ENCODE measurements at regions not wholly inside any gene's neighbourhood (a gene's known extent, or its start where the extent isn't known, plus 50 kb on each side); places are given as distances from the start of the nearest gene placed in this dataset.

DNA sequence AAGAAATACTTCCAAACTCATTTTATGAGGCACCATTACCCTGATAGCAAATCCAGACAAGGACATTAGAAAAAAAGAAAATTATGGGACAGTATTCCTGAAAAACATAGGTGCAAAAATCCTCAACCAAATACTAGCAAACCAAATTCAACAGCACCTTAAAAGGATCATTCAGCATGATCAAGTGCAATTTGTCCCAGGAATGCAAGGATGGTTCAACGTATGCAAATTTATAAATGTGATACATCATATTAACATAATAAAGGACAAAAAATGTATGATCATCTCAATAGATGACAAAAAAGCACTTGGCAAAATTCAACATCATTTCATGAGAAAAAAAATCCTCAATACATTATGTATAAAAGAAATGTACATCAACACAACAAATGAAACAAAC lies 162.9 kb downstream of the DUSP6 start:
- no peaks in the 10 kb centered on the region for H3K27me3 ChIP-seq (ENCODE audit: control insufficient read depth, insufficient read depth, low read length)
- no peak overlapping the region for H3K9ac ChIP-seq
- TF ChIP-seq, protein P1, sequence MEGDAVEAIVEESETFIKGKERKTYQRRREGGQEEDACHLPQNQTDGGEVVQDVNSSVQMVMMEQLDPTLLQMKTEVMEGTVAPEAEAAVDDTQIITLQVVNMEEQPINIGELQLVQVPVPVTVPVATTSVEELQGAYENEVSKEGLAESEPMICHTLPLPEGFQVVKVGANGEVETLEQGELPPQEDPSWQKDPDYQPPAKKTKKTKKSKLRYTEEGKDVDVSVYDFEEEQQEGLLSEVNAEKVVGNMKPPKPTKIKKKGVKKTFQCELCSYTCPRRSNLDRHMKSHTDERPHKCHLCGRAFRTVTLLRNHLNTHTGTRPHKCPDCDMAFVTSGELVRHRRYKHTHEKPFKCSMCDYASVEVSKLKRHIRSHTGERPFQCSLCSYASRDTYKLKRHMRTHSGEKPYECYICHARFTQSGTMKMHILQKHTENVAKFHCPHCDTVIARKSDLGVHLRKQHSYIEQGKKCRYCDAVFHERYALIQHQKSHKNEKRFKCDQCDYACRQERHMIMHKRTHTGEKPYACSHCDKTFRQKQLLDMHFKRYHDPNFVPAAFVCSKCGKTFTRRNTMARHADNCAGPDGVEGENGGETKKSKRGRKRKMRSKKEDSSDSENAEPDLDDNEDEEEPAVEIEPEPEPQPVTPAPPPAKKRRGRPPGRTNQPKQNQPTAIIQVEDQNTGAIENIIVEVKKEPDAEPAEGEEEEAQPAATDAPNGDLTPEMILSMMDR (IDR thresholded peaks at IDR 0.05) = no peak
- peaks cover 4% of the 10 kb centered on the region for H3K4me1 ChIP-seq
- no peak overlapping the region for H2AFZ ChIP-seq
- H3K36me3 ChIP-seq (ENCODE audit: control insufficient read depth, insufficient read depth, low read length) = peaks cover 2% of the 10 kb centered on the region
- no peak overlapping the region for H3K4me2 ChIP-seq (ENCODE audit: low read length)
- no peak overlapping the region for H3K4me3 ChIP-seq (ENCODE audit: low read depth, low read length)
- no peaks in the 10 kb centered on the region for H3K79me2 ChIP-seq
- no peaks in the 10 kb centered on the region for H3K9me3 ChIP-seq (ENCODE audit: control insufficient read depth, low read length)
- no peak overlapping the region for H3K27ac ChIP-seq

DNA sequence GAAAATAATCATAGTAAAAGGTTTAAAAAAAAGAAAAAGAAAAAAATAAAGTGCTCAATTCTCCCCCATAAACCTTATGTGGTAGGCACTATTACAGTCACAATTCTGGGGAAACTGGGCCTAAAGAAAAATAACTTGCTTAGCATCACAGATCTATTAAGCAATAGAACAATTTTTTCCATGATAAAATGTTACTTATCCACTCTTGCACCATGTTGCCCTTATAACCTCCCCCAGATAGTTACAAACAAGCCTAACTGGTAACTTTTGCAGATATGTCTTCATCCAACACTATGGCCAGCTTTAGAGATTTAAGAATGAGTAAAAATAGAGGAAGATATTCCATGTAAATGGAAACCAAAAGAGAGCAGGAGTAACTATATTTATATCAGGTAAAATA lies 164.8 kb downstream of the DUSP6 start:
- no peak overlapping the region for H3K4me2 ChIP-seq (ENCODE audit: low read length)
- H3K27me3 ChIP-seq (ENCODE audit: control insufficient read depth, insufficient read depth, low read length) = no peaks in the 10 kb centered on the region
- H3K9ac ChIP-seq = no peak overlapping the region
- H3K4me1 ChIP-seq = peaks cover 4% of the 10 kb centered on the region
- no peak overlapping the region for H3K4me3 ChIP-seq (ENCODE audit: low read depth, low read length)
- H3K79me2 ChIP-seq = no peaks in the 10 kb centered on the region
- H3K27ac ChIP-seq = no peak overlapping the region
- no peak overlapping the region for H2AFZ ChIP-seq
- H3K9me3 ChIP-seq (ENCODE audit: control insufficient read depth, low read length) = no peaks in the 10 kb centered on the region
- H3K36me3 ChIP-seq (ENCODE audit: control insufficient read depth, insufficient read depth, low read length) = peaks cover 2% of the 10 kb centered on the region
- TF ChIP-seq, protein P1 (IDR thresholded peaks at IDR 0.05) = no peak

DNA sequence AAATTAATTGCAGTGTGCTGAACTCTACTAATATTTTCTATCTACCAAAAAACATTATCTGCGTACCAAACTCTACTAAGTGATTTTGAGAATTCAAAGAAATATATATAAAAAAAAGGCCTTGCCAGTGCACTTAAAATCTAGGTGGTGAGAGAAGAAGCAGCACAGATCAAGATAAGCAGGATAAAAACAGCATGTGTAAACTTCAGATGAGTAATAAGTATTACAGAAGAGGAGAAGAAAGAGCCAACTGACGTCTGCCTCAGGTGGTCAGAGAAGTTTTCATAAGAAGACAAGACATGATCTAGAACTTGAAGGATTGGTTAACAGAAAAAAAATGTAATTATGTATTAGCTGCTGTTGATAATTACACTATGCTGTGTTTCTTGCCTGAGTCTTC lies 166.4 kb downstream of the DUSP6 start:
- peaks cover 2% of the 10 kb centered on the region for H3K36me3 ChIP-seq (ENCODE audit: control insufficient read depth, insufficient read depth, low read length)
- no peaks in the 10 kb centered on the region for H3K79me2 ChIP-seq
- no peak overlapping the region for H3K27ac ChIP-seq
- H3K4me2 ChIP-seq (ENCODE audit: low read length) = no peak overlapping the region
- no peaks in the 10 kb centered on the region for H3K9me3 ChIP-seq (ENCODE audit: control insufficient read depth, low read length)
- H3K27me3 ChIP-seq (ENCODE audit: control insufficient read depth, insufficient read depth, low read length) = no peaks in the 10 kb centered on the region
- TF ChIP-seq, protein P1 (IDR thresholded peaks at IDR 0.05) = no peak
- no peak overlapping the region for H3K4me3 ChIP-seq (ENCODE audit: low read depth, low read length)
- H3K9ac ChIP-seq = no peak overlapping the region
- peak overlapping the region; percentile 19 for H2AFZ ChIP-seq
- peaks cover 9% of the 10 kb centered on the region for H3K4me1 ChIP-seq

DNA sequence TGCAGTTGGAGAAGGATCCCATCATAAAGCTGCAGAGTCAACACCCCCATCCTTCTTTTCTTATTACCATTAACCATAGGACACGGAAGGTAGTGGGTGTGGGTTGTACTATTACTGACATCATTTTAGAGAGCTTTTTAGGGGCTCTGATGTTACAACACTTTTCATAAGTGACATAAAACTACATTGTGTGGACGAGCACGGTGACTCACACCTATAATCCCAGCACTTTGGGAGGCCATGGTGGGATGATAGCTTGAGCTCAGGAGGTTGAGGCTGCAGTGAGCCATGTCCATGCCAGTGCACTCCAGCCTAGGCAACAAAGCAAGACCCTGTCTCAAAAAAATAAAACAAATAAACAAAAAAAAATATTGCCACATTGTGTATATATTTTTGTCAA lies 167.1 kb downstream of the DUSP6 start:
- Histone ChIP-seq H3K27me3 (ENCODE audit: control insufficient read depth, insufficient read depth, low read length) (no peaks in the 10 kb centered on the region), H3K4me2 (ENCODE audit: low read length) (no peak overlapping the region), H3K4me3 (ENCODE audit: low read depth, low read length) (no peak overlapping the region), H3K9me3 (ENCODE audit: control insufficient read depth, low read length) (no peaks in the 10 kb centered on the region), H2AFZ (no peak overlapping the region), H3K4me1 (peaks cover 16% of the 10 kb centered on the region), H3K79me2 (no peaks in the 10 kb centered on the region), H3K27ac (no peak overlapping the region), H3K9ac (no peak overlapping the region), H3K36me3 (ENCODE audit: control insufficient read depth, insufficient read depth, low read length) (peaks cover under 1% of the 10 kb centered on the region)
- TF ChIP-seq, protein P1 (IDR thresholded peaks at IDR 0.05) = no peak

DNA sequence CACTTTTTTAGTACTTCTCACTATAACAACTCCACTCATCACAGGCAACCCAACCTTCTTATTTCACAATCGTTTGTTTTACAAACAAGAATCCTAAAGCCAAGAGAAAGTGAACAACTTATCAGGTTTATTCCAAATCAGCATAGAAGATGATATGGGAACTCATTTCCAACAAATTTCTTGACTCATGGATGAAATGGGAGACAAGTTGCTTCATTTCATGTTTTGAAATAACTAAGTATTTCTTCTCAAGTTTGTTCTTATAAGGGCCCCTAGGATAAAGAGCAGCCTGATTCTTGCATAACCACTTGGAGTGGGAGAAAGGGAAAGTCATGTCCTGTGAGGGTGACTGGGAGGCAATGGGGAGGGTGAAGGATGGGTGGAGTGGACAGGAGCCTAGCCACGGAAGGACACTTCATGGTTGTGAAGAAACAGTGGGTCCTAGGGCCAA lies 168.3 kb downstream of the DUSP6 start:
- peak overlapping the region; percentile 14 for H2AFZ ChIP-seq
- no peaks in the 10 kb centered on the region for H3K79me2 ChIP-seq
- H3K36me3 ChIP-seq (ENCODE audit: control insufficient read depth, insufficient read depth, low read length) = no peaks in the 10 kb centered on the region
- no peak overlapping the region for H3K27ac ChIP-seq
- no peaks in the 10 kb centered on the region for H3K9me3 ChIP-seq (ENCODE audit: control insufficient read depth, low read length)
- no peak overlapping the region for H3K4me2 ChIP-seq (ENCODE audit: low read length)
- TF ChIP-seq, protein P1 (IDR thresholded peaks at IDR 0.05) = no peak
- no peaks in the 10 kb centered on the region for H3K27me3 ChIP-seq (ENCODE audit: control insufficient read depth, insufficient read depth, low read length)
- H3K4me1 ChIP-seq = peaks cover 17% of the 10 kb centered on the region
- H3K4me3 ChIP-seq (ENCODE audit: low read depth, low read length) = no peak overlapping the region
- no peak overlapping the region for H3K9ac ChIP-seq
